ENCODE measurements at regions not wholly inside any gene's neighbourhood (a gene's known extent, or its start where the extent isn't known, plus 50 kb on each side); places are given as distances from the start of the nearest gene placed in this dataset.
"Not testable (repeated sequence)": the region's sequence is repeated elsewhere in the genome, so short reads cannot be mapped to it uniquely, and the experiment has no call there.

DNA sequence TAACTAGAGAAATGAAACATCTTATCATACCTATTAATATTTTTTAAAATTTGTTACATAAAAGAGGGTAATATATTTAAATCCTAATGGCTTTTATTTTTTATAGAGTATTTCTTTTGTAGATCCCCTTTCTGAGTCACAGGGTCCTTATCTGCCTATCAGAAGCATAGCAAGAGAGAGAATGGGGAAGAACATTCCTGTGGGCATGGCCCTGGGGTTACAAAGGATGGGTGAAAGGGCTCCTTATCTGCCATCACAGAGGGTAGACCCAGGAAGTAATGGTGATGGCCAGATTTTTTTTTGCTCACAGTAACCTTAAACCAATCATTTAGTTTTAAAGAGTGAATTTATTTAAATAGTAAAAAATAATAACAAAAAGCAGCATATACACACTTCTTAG lies 582.1 kb upstream of the HTR1E start:
- Mint-ChIP-seq H3K27ac (no peak overlapping the region), H3K27me3 (no peaks in the 10 kb centered on the region), H3K4me3 (no peak overlapping the region), H3K36me3 (no peaks in the 10 kb centered on the region), H3K4me1 (no peaks in the 10 kb centered on the region), H3K9me3 (no peaks in the 10 kb centered on the region)

DNA sequence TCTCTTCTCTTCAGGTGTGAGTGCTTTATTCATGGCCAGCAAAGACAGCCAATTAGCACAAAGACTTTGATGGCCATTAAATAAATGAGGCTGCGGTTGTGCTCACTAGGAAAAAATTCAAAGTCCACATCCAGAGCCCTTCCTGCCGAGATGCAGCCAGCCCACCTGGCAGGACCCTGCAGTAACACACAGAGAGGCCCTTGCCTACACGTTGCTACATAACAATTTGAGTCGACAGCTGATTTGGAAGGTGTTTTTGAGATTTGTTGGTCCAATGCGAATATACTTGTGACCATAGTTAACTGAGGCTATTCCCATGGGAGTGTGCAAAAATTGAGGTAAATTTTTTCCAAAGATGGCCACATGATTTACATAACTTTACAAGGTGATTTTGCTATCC lies 605.4 kb upstream of the HTR1E start:
- Mint-ChIP-seq H3K4me1 (no peaks in the 10 kb centered on the region), H3K27ac (no peak overlapping the region), H3K9me3 (no peaks in the 10 kb centered on the region), H3K36me3 (no peaks in the 10 kb centered on the region), H3K27me3 (no peaks in the 10 kb centered on the region), H3K4me3 (no peak overlapping the region)

DNA sequence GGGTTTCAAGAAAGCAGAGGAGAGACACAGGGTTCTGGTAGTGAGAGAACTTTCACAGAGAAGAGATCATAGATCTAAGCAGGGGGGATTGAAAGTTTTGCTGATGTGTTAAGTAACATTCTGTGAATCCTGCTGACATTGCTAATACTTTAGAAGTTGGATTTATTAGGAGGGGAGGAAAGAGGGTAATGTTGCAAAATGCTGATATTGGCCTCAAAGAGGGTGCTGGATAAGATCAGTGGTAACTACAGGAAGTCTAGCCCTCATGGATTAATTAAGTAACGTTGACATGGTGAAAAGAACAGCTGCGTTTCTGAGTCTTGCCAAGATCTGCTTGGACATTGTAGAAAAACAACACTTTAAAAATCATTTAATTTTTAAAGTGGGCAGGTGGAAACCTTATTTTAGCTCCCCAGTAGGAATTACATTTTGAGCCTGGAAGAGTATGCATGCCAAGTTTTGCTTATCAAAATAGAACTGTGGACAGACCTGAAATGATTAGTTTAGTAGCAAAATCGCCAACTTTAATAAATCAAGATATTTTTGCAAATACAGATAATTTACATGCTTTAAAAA lies 606.0 kb upstream of the HTR1E start:
- H3K9me3 Mint-ChIP-seq, result peaks cover 1% of the 10 kb centered on the region

DNA sequence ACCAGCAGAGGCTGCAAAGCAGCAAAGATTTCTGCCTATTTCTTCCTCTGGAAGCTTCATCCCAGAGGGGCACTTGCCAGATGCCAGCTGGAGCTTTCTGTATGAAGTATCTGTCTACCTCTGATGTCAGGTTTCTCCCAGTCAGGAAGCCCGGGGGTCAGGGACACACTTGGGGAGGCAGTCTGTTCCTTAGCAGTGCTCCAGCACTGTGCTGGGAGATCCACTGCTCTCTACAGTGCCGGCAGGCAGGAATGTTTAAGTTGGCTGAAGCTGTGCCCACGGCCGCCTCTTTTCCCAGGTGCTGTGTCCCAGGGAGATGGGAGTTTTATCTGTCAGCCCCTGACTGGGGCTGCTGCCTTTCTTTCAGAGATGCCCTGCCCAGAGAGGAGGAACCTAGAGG lies 631.1 kb upstream of the HTR1E start:
- Mint-ChIP-seq H3K27ac (no peak overlapping the region), H3K4me3 (no peak overlapping the region), H3K36me3 (no peaks in the 10 kb centered on the region), H3K27me3 (no peaks in the 10 kb centered on the region), H3K4me1 (no peaks in the 10 kb centered on the region), H3K9me3 (peaks cover 13% of the 10 kb centered on the region)

More for the DNA sequence above, 606.0 kb upstream of the HTR1E start:
- Mint-ChIP-seq H3K27ac (no peak overlapping the region), H3K36me3 (no peaks in the 10 kb centered on the region), H3K4me1 (no peaks in the 10 kb centered on the region), H3K27me3 (no peaks in the 10 kb centered on the region), H3K4me3 (no peak overlapping the region)

DNA sequence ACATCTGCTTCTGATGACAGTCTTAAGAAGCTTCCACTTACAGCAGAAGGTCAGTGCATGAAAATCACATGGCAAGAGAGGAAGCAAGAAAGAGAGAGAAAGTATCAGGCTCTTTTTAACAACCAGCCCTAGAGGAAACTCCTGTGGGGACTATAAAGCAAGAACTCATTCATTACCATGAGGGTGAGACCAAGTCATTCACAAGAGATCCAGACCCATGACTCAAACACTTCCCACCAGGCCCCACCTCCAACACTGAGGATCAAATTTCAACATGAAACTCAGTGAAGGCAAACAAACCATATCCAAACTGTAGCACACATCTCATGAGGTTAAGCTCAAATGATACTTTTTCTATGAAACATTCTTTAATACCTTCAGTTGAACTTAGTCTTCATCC lies 643.2 kb upstream of the SYNCRIP start:
- H3K4me1 Mint-ChIP-seq, result no peaks in the 10 kb centered on the region
- H3K27me3 Mint-ChIP-seq, result no peaks in the 10 kb centered on the region

DNA sequence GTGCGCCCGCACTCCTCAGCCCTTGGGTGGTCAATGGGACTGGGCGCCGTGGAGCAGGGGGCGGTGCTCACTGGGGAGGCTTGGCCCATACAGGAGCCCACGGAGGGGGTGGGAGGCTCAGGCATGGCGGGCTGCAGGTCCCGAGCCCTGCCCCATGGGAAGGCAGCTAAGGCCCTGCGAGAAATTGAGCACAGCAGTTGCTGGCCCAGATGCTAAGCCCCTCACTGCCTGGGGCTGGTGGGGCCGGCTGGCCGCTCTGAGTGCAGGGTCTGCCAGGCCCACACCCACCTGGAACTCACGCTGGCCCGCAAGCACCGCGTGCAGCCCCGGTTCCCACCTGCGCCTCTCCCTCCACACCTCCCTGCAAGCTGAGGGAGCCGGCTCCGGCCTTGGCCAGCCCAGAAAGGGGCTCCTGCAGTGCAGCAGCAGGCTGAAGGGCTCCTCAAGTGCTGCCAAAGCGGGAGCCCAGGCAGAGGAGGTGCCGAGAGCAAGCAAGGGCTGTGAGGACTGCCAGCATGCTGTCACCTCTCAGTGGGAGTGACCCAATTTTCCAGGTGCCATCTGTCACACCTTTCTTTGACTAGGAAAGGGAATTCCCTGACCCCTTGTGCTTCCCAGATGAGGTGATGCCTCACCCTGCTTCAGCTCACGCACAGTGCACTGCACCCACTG lies 642.3 kb upstream of the SYNCRIP start:
- H3K9me3 Mint-ChIP-seq, result peaks cover 14% of the 10 kb centered on the region

More for the DNA sequence above, 643.2 kb upstream of the SYNCRIP start:
- no peak overlapping the region for H3K27ac Mint-ChIP-seq
- peaks cover 12% of the 10 kb centered on the region for H3K9me3 Mint-ChIP-seq
- no peak overlapping the region for H3K4me3 Mint-ChIP-seq
- no peaks in the 10 kb centered on the region for H3K36me3 Mint-ChIP-seq

DNA sequence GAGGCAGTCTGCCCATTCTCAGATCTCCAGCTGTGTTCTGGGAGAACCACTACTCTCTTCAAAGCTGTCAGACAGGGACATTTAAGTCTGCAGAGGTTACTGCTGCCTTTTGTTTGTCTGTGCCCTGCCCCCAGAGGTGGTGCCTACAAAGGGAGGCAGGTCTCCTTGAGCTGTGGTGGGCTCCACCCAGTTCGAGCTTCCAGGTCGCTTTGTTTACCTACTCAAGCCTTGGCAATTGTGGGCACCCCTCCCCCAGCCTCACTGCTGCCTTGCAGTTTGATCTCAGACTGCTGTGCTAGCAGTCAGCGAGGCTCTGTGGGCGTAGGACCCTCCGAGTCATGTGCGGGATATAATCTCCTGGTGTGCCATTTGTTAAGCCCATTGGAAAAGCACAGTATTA lies 640.9 kb upstream of the SYNCRIP start:
- H3K4me3 Mint-ChIP-seq, H3K36me3 Mint-ChIP-seq, H3K27me3 Mint-ChIP-seq, H3K4me1 Mint-ChIP-seq, H3K27ac Mint-ChIP-seq: not testable (repeated sequence)
- H3K9me3 Mint-ChIP-seq, result peaks cover 14% of the 10 kb centered on the region

More for the DNA sequence above, 642.3 kb upstream of the SYNCRIP start:
- not testable (repeated sequence) for H3K36me3 Mint-ChIP-seq, H3K4me1 Mint-ChIP-seq, H3K4me3 Mint-ChIP-seq, H3K27ac Mint-ChIP-seq, H3K27me3 Mint-ChIP-seq

DNA sequence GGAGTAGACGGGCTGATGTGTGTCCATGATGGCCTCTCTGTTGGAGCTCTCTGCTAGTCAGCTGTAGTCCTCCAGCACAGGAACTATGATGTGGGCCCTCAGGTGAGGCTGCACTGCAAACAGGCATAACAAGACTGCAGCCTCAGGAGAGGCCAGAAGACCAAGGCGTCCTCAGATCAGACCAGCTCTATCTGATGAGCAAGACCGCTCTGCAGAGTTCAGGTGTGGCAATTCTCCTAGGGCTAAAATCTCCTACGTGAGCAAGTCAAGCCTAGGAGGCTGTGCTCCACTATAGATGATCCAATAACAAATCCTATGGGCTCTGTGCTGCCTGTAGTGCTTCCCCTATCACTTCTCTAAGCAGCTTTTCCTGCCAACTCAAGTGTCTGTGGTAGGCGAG lies 633.4 kb upstream of the SYNCRIP start:
- no peaks in the 10 kb centered on the region for H3K36me3 Mint-ChIP-seq
- no peak overlapping the region for H3K27ac Mint-ChIP-seq
- H3K27me3 Mint-ChIP-seq, result no peaks in the 10 kb centered on the region
- H3K4me3 Mint-ChIP-seq, result no peak overlapping the region
- peaks cover 3% of the 10 kb centered on the region for H3K9me3 Mint-ChIP-seq
- H3K4me1 Mint-ChIP-seq, result no peaks in the 10 kb centered on the region

DNA sequence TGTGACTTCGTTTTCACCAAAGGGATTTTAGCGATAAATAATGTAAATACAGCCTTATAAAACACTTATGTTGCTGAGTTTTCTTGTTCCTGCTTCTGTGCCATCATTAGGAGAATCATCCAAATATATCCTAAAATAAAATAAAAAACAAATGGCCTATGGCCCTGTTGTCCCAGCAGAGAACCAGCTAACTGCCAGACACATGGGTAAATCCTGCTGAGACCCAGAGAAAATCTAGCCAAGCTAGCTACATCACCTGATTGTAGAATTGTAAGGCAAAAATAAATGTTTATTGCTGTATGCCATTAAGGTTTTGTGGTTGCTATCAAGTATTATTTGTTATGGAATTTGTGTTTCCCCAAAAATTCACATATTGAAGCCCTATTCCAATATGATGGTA lies 631.2 kb upstream of the SYNCRIP start:
- no peaks in the 10 kb centered on the region for H3K4me1 Mint-ChIP-seq
- no peaks in the 10 kb centered on the region for H3K27me3 Mint-ChIP-seq
- no peaks in the 10 kb centered on the region for H3K9me3 Mint-ChIP-seq
- no peak overlapping the region for H3K27ac Mint-ChIP-seq
- H3K36me3 Mint-ChIP-seq, result no peaks in the 10 kb centered on the region
- H3K4me3 Mint-ChIP-seq, result no peak overlapping the region

DNA sequence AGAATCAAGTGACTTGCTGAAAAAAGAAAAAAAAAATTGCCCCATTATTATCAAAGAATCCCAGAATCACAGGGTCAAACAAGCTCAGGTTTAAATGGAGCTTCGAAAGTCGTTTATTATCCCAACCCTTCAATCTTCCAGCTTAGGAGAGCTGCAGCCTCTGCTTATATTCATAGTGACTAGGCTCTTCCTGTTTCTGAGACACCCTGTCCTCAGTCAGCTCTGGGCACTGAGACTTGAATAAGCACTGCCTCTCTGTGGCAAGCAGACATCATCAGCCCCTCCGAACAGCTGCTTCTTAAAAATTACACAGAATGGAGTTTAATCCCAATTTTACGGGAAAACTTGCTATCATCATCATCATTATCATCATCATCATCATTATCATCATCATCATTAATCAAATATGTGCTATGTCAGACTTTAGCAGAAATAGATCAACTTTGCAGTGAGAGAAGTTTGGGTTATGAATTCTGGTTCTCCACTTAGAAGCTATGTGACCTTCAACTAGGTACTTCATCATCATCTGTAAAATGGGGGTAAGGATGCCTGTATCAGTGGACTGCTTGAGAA lies 614.0 kb upstream of the SYNCRIP start:
- H3K4me1 Mint-ChIP-seq, result no peaks in the 10 kb centered on the region
- H3K27ac Mint-ChIP-seq, result no peak overlapping the region
- no peaks in the 10 kb centered on the region for H3K27me3 Mint-ChIP-seq
- H3K4me3 Mint-ChIP-seq, result no peak overlapping the region
- H3K9me3 Mint-ChIP-seq, result peaks cover 5% of the 10 kb centered on the region
- H3K36me3 Mint-ChIP-seq, result no peaks in the 10 kb centered on the region

DNA sequence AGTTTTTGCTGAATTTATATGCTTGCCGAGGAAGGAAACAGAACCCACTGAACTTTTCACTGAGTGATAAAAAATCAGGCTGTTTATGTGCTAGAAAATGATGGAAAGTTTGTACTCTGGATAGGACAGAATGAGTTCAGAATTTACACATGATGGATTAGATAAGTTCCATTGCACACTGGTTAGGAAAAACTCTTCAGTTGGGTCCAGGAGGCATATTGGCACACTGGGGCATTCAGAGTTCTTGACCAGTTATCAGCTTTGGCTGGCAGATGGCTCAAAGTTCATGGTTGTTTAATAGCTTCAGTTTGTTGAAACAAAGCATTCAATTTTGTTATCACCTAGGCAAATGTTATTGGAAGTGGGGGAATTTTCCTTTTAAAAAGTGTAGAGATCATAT lies 613.3 kb upstream of the SYNCRIP start:
- Mint-ChIP-seq H3K4me1 (no peaks in the 10 kb centered on the region), H3K9me3 (peaks cover 5% of the 10 kb centered on the region), H3K27ac (no peak overlapping the region), H3K36me3 (no peaks in the 10 kb centered on the region), H3K27me3 (no peaks in the 10 kb centered on the region), H3K4me3 (no peak overlapping the region)

DNA sequence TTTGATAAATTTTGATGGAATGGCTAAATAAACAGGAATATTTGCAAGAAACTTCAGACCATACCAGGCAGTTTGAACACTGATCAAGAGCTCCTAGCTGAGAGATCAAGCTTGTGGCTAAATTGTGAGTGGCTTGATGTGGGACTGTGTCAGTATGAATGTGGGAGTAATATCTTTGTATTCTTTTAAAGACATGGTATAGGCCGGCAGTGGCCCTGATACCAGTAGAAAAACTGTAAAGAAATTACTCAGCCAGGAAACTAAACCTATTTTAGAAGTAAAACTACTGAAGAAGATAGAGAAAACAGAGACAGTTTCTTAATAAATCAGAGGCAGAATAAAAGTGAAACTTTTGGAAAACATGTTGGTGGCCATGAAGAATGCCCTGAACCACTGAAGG lies 608.4 kb upstream of the SYNCRIP start:
- Mint-ChIP-seq H3K9me3 (peaks cover 10% of the 10 kb centered on the region), H3K4me3 (no peak overlapping the region), H3K36me3 (no peaks in the 10 kb centered on the region), H3K27ac (no peak overlapping the region), H3K27me3 (no peaks in the 10 kb centered on the region), H3K4me1 (no peaks in the 10 kb centered on the region)

DNA sequence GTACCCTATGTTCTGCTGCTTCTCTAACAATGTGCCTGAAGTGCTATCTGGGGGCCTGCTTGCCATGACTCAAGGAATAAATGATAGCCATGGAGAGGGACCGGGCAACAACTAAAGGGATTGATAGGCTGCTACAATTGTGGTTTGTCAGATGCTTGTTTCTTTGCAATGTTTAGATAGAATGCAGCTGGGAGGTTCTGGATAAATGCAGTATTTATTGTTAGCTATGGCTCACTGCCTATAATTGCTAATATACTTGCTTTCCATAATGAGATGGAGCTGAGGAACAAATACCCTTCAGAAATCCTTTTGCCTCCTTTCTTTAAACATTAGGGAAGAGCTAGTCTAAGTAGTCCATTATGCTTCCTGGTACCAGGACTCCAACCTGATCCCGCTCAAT lies 575.2 kb upstream of the SYNCRIP start:
- no peak overlapping the region for H3K4me3 Mint-ChIP-seq
- H3K27me3 Mint-ChIP-seq, result no peaks in the 10 kb centered on the region
- peaks cover 5% of the 10 kb centered on the region for H3K9me3 Mint-ChIP-seq
- H3K4me1 Mint-ChIP-seq, result no peaks in the 10 kb centered on the region
- no peaks in the 10 kb centered on the region for H3K36me3 Mint-ChIP-seq
- no peak overlapping the region for H3K27ac Mint-ChIP-seq

DNA sequence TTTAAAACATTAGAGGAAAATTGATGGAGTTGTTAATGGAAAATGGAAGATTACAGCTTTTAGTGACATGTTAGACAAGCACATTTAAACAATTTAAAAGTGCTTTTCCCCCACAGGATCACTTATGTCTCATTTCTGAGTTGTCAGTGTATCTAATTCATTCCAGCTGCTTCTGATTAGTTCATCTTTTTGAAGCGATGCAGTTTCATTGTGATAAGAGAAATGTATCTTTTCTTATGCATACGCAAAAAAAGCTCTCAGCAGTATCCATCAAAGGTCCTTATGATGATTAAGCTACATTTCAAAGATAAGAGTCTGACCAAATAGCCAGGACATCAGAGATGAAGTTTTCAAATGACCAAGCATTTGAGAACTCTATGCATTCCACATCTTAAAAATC lies 572.6 kb upstream of the SYNCRIP start:
- Mint-ChIP-seq H3K27me3 (no peaks in the 10 kb centered on the region), H3K36me3 (no peaks in the 10 kb centered on the region), H3K4me1 (no peaks in the 10 kb centered on the region), H3K27ac (no peak overlapping the region), H3K9me3 (peaks cover 5% of the 10 kb centered on the region), H3K4me3 (no peak overlapping the region)

DNA sequence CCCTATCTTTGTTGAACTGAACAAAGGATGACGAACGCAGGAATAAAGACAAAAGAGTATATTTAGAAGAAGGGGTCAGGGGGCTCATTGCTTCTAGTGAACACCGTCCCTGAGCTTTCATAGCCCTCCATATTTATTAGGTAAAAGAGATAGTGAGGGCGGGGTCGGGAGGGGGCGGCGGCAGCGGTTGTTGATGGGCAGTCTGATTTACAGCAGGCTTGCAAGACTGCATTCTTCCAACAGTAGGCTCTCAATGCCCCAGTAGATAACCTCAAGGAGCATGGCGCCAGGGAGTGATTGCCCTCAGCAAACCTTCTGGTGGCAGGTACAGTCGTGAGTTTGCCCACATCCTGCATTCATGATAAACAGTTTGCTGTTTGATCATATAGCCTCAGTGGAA lies 563.3 kb upstream of the SYNCRIP start:
- Mint-ChIP-seq H3K36me3 (no peaks in the 10 kb centered on the region), H3K9me3 (no peaks in the 10 kb centered on the region), H3K4me3 (no peak overlapping the region), H3K27ac (no peak overlapping the region), H3K27me3 (no peaks in the 10 kb centered on the region), H3K4me1 (no peaks in the 10 kb centered on the region)

DNA sequence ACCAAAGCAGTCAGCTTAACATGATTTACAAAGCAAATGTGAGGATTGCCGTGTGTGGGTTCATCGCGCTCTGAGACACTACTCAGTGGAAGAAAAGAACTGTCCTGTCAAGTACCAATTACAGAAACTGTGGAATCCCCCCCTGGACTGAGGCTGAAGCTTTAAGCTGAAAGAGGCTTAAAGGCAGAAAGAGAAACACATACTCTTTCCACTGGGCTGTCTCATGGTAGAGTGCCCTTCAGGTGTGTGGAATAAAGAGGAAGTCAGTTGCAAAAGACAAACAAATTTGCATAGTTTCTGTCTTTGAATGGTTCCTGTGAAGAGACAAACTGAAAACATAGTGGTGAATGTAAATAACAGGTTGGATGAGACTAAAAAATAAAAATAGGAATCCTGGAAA lies 560.4 kb upstream of the SYNCRIP start:
- Mint-ChIP-seq H3K27ac (no peak overlapping the region), H3K36me3 (no peaks in the 10 kb centered on the region), H3K27me3 (no peaks in the 10 kb centered on the region), H3K4me3 (no peak overlapping the region), H3K4me1 (no peaks in the 10 kb centered on the region), H3K9me3 (peaks cover 5% of the 10 kb centered on the region)

DNA sequence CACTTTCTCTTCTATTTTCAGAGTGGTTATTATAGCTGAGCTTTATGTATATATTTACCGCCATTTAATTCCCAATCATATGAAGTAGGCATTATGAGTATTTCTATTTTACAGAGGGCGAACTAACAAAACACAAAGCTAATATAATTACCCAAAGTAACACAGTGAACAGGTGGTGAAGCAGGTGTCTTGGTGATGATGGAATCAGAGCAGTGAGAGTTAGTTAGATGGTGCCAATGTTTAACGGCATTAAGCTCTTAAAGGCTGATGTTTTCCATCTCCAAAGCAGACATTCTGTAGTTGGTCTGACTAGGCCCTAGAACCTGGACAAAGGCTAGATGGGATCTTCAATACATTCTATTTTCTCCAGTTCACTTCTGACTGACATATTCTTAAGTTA lies 551.1 kb upstream of the SYNCRIP start:
- H3K27ac Mint-ChIP-seq, result no peak overlapping the region
- H3K4me3 Mint-ChIP-seq, result no peak overlapping the region
- H3K4me1 Mint-ChIP-seq, result no peaks in the 10 kb centered on the region
- H3K27me3 Mint-ChIP-seq, result no peaks in the 10 kb centered on the region
- H3K36me3 Mint-ChIP-seq, result no peaks in the 10 kb centered on the region
- no peaks in the 10 kb centered on the region for H3K9me3 Mint-ChIP-seq

All from activated naive CD4-positive, alpha-beta T cell treated with anti-CD3 and anti-CD28 coated beads, Interleukin-2, amount 50 U/mL, for 24 hours (primary cell).